ENCODE measurements at regions not wholly inside any gene's neighbourhood (a gene's known extent, or its start where the extent isn't known, plus 50 kb on each side); places are given as distances from the start of the nearest gene placed in this dataset.

DNA sequence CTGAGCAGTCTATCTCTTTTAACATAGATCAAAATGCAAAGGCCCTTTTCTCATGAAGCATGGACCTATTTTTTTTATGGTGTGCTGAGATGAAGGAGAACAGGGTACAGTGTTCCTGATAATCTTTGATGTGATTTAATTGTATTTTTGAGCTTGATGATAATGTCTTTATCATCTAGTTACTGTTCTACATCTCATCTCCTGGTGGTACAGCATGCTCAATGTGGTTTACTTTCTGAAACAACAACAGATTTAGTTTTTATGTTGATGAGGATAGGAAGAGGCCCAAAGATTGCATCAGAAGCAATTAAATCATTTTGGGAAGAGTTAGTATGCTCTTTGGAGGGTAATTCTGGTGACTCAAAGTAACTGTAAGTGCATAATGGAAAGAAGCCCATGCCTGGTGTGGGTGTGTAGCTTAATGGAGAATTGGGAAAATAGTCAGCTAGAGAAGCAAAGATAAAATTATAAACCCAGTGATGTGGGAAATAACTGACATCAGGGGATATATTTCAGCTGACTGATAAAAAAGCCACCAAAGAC lies 123.0 kb upstream of the KCNN2 start:
- ATAC-seq (no peak), DNase-seq (ENCODE audit: low read depth, low spot score) (no peak)
- Histone ChIP-seq H3K9ac (ENCODE audit: low read length) (no peak overlapping the region), H3K27ac (ENCODE audit: low read depth, low read length) (no peak overlapping the region), H3K4me1 (ENCODE audit: control insufficient read depth in 1 of 2, insufficient read depth in 2 of 2, low read length in 2 of 2) (no peaks in the 10 kb centered on the region), H3K9me3 (ENCODE audit: control insufficient read depth in 1 of 2, insufficient read depth in 1 of 2, low read depth in 1 of 2, low read length in 2 of 2) (no peaks in the 10 kb centered on the region), H3K4me3 (replicated peaks in 1 of 2; ENCODE audit: low read depth in 1 of 2, low read length in 2 of 2) (no peak overlapping the region), H3K9me2 (ENCODE audit: insufficient read depth) (no peaks in the 10 kb centered on the region), H3K27me3 (ENCODE audit: insufficient read depth, low read length) (0 out of 2 replicates have a peak, but pooled peaks cover 13% of the 10 kb centered on the region), H3K36me3 (ENCODE audit: control insufficient read depth in 1 of 2, insufficient read depth in 2 of 2, low read length in 2 of 2) (no peaks in the 10 kb centered on the region), H3K4me2 (ENCODE audit: low read length) (no peak overlapping the region), H2AFZ (ENCODE audit: low read depth, low read length, poor library complexity, severe bottlenecking) (no peak overlapping the region), H3K79me2 (ENCODE audit: insufficient read depth, low read length) (no peaks in the 10 kb centered on the region), H4K20me1 (ENCODE audit: insufficient read depth) (no peaks in the 10 kb centered on the region)
- ChIA-PET POLR2A (no interaction called here), CTCF (no interaction called here), RAD21 (ENCODE audit: low non-redundant PET in 1 of 2, low total read pairs in 2 of 2, uncharacterized antibody in 2 of 2, unreplicated experiment in 2 of 2) (no interaction called here)
- intact Hi-C loops (cut with micrococcal nuclease), result no loop called here
- no TSS peak for BruUV-seq (replicated peaks)
- no peak for TF ChIP-seq ZNF274 (IDR thresholded peaks at IDR 0.05; ENCODE audit: low read depth, low read length)
- no peak for TF ChIP-seq YY1 (IDR thresholded peaks at IDR 0.05; ENCODE audit: extremely low read depth, insufficient replicate concordance, low read depth, low read length)
- no peak for TF ChIP-seq TCF7L2 (IDR thresholded peaks at IDR 0.05; ENCODE audit: borderline replicate concordance, extremely low read depth, insufficient read depth, insufficient read length)

DNA sequence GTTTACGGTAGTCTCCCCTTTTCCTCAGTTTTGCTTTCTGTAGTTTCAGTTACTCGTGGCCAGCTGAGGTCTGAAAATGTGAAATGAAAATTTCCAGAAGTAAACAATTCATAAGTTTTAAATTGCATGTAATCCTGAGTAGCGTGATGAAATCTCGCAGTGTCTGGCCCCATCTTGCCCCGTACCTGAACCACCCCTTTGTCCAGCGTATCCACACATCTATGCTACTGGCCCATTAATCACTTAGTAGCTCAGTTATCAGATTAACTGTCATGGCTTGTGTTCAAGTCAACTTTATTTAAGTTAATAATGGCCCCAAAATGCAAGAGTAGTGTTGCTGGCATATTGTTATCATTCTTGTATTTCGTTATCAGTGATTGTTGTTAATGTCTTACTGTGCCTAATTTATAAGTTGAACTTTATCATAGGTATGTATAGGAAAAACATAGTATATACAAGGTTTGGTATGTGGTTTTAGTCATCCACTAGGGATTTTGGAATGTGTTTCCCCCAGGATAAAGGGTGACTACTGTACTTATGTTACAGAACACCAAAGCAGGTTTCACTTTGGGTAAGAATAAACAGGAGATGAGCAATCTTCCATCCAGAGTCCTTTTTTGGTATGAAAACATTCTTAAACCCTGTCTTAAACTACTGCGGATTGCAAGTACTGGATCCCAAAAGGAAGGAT lies 118.4 kb upstream of the KCNN2 start:
- H3K4me1 ChIP-seq (ENCODE audit: control insufficient read depth in 1 of 2, insufficient read depth in 2 of 2, low read length in 2 of 2), result no peaks in the 10 kb centered on the region
- H3K9ac ChIP-seq (ENCODE audit: low read length), result no peak overlapping the region
- no peak overlapping the region for H3K4me2 ChIP-seq (ENCODE audit: low read length)
- ATAC-seq, result no peak
- ChIA-PET RAD21 (ENCODE audit: low non-redundant PET in 1 of 2, low total read pairs in 2 of 2, uncharacterized antibody in 2 of 2, unreplicated experiment in 2 of 2) (no interaction called here), CTCF (no interaction called here), POLR2A (no interaction called here)
- no TSS peak for BruUV-seq (replicated peaks)
- H3K79me2 ChIP-seq (ENCODE audit: insufficient read depth, low read length), result no peaks in the 10 kb centered on the region
- H3K36me3 ChIP-seq (ENCODE audit: control insufficient read depth in 1 of 2, insufficient read depth in 2 of 2, low read length in 2 of 2), result no peaks in the 10 kb centered on the region
- H3K27me3 ChIP-seq (ENCODE audit: insufficient read depth, low read length), result 0 out of 2 replicates have a peak, but pooled peaks cover 11% of the 10 kb centered on the region
- no peak for DNase-seq (ENCODE audit: low read depth, low spot score)
- no peak overlapping the region for H2AFZ ChIP-seq (ENCODE audit: low read depth, low read length, poor library complexity, severe bottlenecking)
- H3K4me3 ChIP-seq (replicated peaks in 1 of 2; ENCODE audit: low read depth in 1 of 2, low read length in 2 of 2), result no peak overlapping the region
- H3K9me2 ChIP-seq (ENCODE audit: insufficient read depth), result no peaks in the 10 kb centered on the region
- no peaks in the 10 kb centered on the region for H4K20me1 ChIP-seq (ENCODE audit: insufficient read depth)
- H3K9me3 ChIP-seq (ENCODE audit: control insufficient read depth in 1 of 2, insufficient read depth in 1 of 2, low read depth in 1 of 2, low read length in 2 of 2), result no peaks in the 10 kb centered on the region
- no peak overlapping the region for H3K27ac ChIP-seq (ENCODE audit: low read depth, low read length)
- intact Hi-C loops (cut with micrococcal nuclease), result no loop called here
- TF ChIP-seq CEBPB (IDR thresholded peaks at IDR 0.05; ENCODE audit: low read depth) (no peak), POLR2AphosphoS5 (IDR thresholded peaks at IDR 0.05; ENCODE audit: low read depth, low read length) (no peak), POLR2A (IDR thresholded peaks at IDR 0.05; ENCODE audit: borderline replicate concordance, extremely low read depth, insufficient read depth, insufficient read length) (no peak), SP1 (IDR thresholded peaks at IDR 0.05; ENCODE audit: low read depth) (no peak), RAD21 (IDR thresholded peaks at IDR 0.05; ENCODE audit: low read depth) (no peak), EZH2phosphoT487 (IDR thresholded peaks at IDR 0.05; ENCODE audit: borderline replicate concordance) (no peak), SIN3A (IDR thresholded peaks at IDR 0.05; ENCODE audit: low read depth) (no peak), TCF7L2 (IDR thresholded peaks at IDR 0.05; ENCODE audit: borderline replicate concordance, extremely low read depth, insufficient read depth, insufficient read length) (no peak), JUND (IDR thresholded peaks at IDR 0.05) (no peak), EZH2 (IDR thresholded peaks at IDR 0.05) (no peak), FOSL1 (IDR thresholded peaks at IDR 0.05; ENCODE audit: low read depth) (no peak), CBX3 (IDR thresholded peaks at IDR 0.05; ENCODE audit: low read depth) (no peak)
- TF ChIP-seq, protein P1, sequence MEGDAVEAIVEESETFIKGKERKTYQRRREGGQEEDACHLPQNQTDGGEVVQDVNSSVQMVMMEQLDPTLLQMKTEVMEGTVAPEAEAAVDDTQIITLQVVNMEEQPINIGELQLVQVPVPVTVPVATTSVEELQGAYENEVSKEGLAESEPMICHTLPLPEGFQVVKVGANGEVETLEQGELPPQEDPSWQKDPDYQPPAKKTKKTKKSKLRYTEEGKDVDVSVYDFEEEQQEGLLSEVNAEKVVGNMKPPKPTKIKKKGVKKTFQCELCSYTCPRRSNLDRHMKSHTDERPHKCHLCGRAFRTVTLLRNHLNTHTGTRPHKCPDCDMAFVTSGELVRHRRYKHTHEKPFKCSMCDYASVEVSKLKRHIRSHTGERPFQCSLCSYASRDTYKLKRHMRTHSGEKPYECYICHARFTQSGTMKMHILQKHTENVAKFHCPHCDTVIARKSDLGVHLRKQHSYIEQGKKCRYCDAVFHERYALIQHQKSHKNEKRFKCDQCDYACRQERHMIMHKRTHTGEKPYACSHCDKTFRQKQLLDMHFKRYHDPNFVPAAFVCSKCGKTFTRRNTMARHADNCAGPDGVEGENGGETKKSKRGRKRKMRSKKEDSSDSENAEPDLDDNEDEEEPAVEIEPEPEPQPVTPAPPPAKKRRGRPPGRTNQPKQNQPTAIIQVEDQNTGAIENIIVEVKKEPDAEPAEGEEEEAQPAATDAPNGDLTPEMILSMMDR (IDR thresholded peaks at IDR 0.05 in 2 of 3, conservative IDR thresholded peaks at IDR 0.05 in 1 of 3; ENCODE audit: borderline replicate concordance in 1 of 3, insufficient read depth in 1 of 3, low read depth in 2 of 3, low read length in 2 of 3), result no peak
- TF ChIP-seq, protein P2, sequence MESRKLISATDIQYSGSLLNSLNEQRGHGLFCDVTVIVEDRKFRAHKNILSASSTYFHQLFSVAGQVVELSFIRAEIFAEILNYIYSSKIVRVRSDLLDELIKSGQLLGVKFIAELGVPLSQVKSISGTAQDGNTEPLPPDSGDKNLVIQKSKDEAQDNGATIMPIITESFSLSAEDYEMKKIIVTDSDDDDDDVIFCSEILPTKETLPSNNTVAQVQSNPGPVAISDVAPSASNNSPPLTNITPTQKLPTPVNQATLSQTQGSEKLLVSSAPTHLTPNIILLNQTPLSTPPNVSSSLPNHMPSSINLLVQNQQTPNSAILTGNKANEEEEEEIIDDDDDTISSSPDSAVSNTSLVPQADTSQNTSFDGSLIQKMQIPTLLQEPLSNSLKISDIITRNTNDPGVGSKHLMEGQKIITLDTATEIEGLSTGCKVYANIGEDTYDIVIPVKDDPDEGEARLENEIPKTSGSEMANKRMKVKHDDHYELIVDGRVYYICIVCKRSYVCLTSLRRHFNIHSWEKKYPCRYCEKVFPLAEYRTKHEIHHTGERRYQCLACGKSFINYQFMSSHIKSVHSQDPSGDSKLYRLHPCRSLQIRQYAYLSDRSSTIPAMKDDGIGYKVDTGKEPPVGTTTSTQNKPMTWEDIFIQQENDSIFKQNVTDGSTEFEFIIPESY (IDR thresholded peaks at IDR 0.05; ENCODE audit: extremely low read depth, insufficient replicate concordance, low read length), result no peak
- TF ChIP-seq, protein P3, sequence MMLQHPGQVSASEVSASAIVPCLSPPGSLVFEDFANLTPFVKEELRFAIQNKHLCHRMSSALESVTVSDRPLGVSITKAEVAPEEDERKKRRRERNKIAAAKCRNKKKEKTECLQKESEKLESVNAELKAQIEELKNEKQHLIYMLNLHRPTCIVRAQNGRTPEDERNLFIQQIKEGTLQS (IDR thresholded peaks at IDR 0.05), result no peak
